ENCODE measurements at regions not wholly inside any gene's neighbourhood (a gene's known extent, or its start where the extent isn't known, plus 50 kb on each side); places are given as distances from the start of the nearest gene placed in this dataset.

DNA sequence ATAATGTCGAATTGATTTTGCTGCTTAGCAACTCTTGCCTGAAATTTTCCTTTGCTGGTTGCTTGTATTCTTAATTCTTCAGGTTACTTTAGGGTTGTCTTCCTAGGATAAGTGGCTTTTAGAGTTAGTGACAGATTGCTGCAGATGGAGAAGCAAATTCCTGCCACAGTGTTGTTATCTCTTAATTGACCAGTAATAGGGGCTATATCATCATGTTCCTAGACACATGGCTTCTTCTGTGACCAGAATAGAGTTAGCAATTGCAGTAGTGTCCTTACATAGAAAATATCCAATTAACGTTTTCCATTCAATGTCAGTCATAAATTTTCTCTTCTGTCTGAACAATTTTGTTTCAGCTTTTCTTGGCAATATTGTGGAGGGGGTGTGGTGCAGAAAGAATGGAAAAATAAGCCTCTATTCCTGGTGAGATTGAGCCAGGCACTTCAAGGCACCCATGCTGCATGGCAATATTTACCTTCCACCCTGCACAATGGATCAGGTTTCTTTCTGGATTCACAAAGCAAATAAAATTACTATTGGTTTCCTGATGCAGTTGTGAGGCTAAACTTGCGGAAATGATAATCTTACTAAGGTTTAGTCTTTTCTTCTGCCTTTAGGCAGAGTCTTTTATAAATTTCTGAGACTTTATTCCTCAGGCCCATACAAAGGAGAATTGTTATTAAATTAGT is 1481.5 kb downstream of the EFNA5 start:
- Histone ChIP-seq H3T11ph (ENCODE audit: low read length) (no peak overlapping the region), H3K23me2 (ENCODE audit: insufficient read length, low read depth, low read length, poor library complexity, severe bottlenecking) (no peaks in the 10 kb centered on the region), H3K79me2 (ENCODE audit: insufficient read depth, low read length) (no peaks in the 10 kb centered on the region), H3K27ac (ENCODE audit: insufficient read length, low read depth, low read length) (no peak overlapping the region), H2AFZ (ENCODE audit: low read length) (no peak overlapping the region), H2BK15ac (ENCODE audit: low read depth, low read length) (no peak overlapping the region), H4K20me1 (ENCODE audit: control insufficient read depth, insufficient read depth, insufficient read length) (no peaks in the 10 kb centered on the region), H3K4ac (ENCODE audit: low read depth, low read length) (no peak overlapping the region), H3K4me1 (ENCODE audit: insufficient read depth, low read length) (no peaks in the 10 kb centered on the region), H2BK120ac (ENCODE audit: low read depth, low read length, poor library complexity, severe bottlenecking) (no peak overlapping the region), H3K9me3 (ENCODE audit: control insufficient read depth, low read depth, low read length) (no peaks in the 10 kb centered on the region), H2BK20ac (ENCODE audit: low read depth, low read length, poor library complexity, severe bottlenecking) (no peak overlapping the region), H3K79me1 (ENCODE audit: insufficient read depth, low read depth, low read length, poor library complexity, severe bottlenecking) (no peaks in the 10 kb centered on the region), H3K27me3 (ENCODE audit: insufficient read depth, low read length) (no peaks in the 10 kb centered on the region), H3K23ac (ENCODE audit: insufficient read length, low read depth, low read length) (no peak overlapping the region), H4K8ac (replicated peaks; ENCODE audit: insufficient read length, low read depth, low read length) (no peak overlapping the region), H3K56ac (ENCODE audit: insufficient read length, low read depth, low read length) (no peak overlapping the region), H2BK12ac (ENCODE audit: insufficient read length, low read depth, low read length) (no peak overlapping the region), H2BK5ac (ENCODE audit: insufficient read length, low read length) (no peak overlapping the region), H4K5ac (ENCODE audit: insufficient read length, low read depth, low read length) (no peak overlapping the region), H3K14ac (ENCODE audit: insufficient read depth, low read length) (no peak overlapping the region), H2AK5ac (ENCODE audit: insufficient read length, low read length) (no peak overlapping the region), H4K91ac (ENCODE audit: insufficient read length, low read depth, low read length) (no peak overlapping the region), H3K9ac (ENCODE audit: extremely low read depth, insufficient read length, low read length) (no peak overlapping the region), H3K4me2 (ENCODE audit: insufficient read depth, insufficient read length, low read length) (no peak overlapping the region), H3K18ac (ENCODE audit: insufficient read length, low read depth, low read length) (no peak overlapping the region)
- DNase-seq: no peak
- H3K36me3 Mint-ChIP-seq (ENCODE audit: insufficient read depth in 1 of 3, low read depth in 3 of 3): no peaks in the 10 kb centered on the region
- H3K4me3 Mint-ChIP-seq: no peak overlapping the region
- TF ChIP-seq, protein P1, sequence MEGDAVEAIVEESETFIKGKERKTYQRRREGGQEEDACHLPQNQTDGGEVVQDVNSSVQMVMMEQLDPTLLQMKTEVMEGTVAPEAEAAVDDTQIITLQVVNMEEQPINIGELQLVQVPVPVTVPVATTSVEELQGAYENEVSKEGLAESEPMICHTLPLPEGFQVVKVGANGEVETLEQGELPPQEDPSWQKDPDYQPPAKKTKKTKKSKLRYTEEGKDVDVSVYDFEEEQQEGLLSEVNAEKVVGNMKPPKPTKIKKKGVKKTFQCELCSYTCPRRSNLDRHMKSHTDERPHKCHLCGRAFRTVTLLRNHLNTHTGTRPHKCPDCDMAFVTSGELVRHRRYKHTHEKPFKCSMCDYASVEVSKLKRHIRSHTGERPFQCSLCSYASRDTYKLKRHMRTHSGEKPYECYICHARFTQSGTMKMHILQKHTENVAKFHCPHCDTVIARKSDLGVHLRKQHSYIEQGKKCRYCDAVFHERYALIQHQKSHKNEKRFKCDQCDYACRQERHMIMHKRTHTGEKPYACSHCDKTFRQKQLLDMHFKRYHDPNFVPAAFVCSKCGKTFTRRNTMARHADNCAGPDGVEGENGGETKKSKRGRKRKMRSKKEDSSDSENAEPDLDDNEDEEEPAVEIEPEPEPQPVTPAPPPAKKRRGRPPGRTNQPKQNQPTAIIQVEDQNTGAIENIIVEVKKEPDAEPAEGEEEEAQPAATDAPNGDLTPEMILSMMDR (conservative IDR thresholded peaks at IDR 0.05): no peak
- no peaks in the 10 kb centered on the region for H3K27me3 Mint-ChIP-seq (ENCODE audit: low read depth)
- no peaks in the 10 kb centered on the region for H3K4me1 Mint-ChIP-seq
- peaks cover 0 to 2% of the 10 kb centered on the region in 2 experiments; a peak in 3 of 5 replicates for H3K9me3 Mint-ChIP-seq
- 0 out of 7 replicates have a peak overlapping the region, but pooled peaks of 1 of the 3 experiments have one; percentile 7 for H3K27ac Mint-ChIP-seq
- no CpG with 5 or more reads among the region's 3 CpGs for WGBS (ENCODE audit: extremely low coverage, insufficient read length, low lambda C conversion rate)
